HG03460 (cell line): ENCODE measurements at regions not wholly inside any gene's neighbourhood (a gene's known extent, or its start where the extent isn't known, plus 50 kb on each side); places are given as distances from the start of the nearest gene placed in this dataset.

Source experiments
- ATAC-seq: cut with Tn5 transposase; IDR thresholded peaks from one replicate; pipeline ENCODE4 v1.9.1; 2021; ENCODE audit not compliant: unreplicated experiment

DNA sequence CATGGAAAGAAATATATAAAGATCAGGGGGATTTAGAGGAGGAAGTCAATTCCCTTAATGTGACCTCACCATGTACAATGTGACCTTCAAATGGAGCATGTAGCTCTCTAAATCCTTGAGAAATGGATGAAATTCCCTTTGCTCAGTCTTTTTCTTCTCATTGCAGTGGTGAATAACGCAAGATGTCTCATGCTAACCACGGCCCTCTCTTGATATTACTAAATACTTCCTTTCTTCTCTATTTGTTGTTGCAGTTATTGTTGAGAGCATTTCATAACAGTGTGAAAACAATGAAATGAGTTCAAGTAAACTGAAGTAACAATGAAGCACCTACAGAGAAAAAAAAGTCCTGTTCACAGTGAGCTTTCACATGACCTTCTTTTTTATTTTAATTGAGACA is 55.6 kb downstream of the ZNF281 start:
- no peak for ATAC-seq

DNA sequence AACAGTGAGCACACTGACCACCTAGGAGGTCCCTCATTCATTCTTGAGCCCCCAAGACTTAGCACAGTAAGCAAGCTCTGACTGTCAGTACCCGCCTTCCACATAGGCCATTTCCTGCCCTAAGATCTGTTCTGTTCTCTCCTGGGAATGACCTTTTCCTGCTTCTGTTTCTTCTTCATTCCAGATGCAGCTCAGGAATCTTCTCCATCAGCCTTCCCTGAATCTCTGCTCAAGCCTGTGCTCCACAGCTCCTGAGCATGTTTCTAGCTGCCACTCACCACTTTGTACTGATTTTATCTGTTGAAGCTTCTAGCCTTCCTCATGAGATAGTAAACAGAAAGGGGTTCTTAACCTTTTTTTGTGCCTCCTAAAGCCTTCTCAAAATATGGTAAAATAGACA is 56.6 kb downstream of the ZNF281 start:
- ATAC-seq: no peak

DNA sequence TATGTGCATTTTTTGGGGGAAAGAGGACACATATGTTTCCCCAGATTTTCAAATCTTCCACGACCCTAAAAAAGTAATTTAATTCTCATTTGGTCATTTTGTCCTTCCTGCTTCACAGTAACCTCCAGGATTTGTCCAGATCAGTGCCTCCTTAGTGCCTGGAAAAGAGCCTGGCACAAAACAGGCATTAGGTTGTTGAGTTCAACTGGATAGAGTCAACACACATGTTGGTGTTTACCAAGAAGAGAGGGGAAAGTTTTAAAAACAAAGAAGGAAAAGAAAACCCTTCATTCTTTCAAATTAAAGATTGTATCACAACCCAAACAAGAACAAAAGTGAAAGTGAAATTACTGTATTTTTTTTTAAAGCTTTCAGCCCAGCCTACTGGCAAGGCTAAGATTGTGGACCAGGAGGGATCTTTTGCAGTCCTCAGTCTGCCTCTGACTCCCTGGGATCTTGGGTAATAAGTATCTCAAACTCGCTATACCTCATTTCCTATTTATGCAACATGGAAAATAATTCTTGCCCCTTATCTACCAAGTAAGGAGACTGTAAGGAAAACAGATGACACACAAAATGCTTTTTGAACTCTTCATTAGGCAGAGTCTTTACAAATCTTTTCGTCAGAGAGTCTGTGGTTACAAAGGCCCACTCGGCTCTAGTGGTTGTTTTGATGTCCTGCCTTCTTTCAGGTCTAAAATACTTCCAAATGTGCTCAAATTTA is 57.8 kb downstream of the ZNF281 start:
- ATAC-seq: no peak

DNA sequence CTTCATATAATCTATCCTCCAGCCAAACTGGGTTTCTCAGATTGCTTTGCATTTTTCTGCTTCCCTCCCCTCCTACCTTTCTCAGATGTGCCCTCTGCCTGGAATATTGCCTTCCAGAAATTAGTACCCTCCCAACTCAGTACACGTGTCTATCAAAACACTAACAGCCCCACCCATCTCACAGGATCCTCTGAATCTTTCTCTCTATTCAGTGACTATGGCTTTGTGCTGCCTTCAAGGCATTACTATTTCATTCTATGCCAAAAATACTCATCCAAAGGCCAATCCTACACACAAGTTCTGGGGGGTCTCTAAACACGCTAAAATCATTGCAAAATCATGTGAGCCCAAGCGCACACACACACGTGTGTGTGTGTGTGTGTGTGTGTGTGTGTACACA is 58.4 kb downstream of the ZNF281 start:
- ATAC-seq: no peak

DNA sequence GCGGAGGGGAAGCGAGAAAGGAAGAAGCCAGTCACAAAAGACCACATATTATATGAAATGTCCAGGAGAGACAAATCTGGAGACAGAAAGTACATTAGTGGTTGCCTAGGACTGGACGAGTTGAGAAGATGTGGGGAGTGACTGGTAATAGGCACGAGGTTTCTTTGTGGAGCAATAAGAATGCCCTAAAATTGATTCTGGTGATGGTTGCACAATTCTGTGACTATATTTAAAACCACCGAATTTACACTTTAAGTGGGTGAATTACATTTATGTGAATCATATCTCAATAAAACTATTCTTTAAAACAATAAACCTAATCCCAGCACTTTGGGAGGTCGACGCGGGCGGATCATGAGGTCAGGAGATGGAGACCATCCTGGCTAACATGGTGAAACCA is 63.1 kb downstream of the ZNF281 start:
- no peak for ATAC-seq

DNA sequence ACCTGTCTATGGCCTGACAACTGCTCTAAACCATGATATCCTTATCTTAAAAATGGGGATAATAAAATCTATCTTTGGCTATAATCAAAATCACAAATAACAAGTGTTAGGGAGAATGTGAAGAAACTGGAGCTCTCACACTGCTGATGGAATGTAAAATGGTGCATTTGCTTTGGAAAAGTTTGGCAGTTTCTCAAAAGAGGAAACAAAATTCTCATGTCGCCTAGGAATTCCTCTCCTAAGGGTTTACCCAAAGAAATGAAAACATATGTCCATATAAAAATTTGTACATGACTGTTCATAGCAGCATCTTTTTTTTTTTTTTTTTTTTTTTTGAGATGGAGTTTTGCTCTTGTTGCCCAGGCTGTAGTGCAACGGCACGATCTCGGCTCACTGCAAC is 64.3 kb downstream of the ZNF281 start:
- no peak for ATAC-seq

DNA sequence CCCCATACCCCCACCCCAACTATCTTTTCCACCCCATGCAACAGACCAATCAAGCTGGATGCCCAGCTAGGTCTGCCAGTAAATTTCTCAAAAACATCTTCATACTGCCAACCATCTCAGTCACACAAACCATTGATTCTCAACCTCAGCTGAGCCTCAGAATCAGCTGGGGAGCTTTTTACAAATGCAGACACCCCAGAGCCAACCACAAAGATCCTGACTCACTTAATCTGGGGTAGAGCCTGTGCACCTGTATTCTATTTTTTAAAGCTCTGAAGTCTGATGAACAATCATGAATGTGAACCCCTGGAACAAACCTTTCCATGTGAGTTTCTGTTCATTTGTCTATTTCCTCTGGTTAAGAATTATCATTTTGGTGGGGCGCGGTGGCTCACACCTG is 66.0 kb downstream of the ZNF281 start:
- no peak for ATAC-seq

DNA sequence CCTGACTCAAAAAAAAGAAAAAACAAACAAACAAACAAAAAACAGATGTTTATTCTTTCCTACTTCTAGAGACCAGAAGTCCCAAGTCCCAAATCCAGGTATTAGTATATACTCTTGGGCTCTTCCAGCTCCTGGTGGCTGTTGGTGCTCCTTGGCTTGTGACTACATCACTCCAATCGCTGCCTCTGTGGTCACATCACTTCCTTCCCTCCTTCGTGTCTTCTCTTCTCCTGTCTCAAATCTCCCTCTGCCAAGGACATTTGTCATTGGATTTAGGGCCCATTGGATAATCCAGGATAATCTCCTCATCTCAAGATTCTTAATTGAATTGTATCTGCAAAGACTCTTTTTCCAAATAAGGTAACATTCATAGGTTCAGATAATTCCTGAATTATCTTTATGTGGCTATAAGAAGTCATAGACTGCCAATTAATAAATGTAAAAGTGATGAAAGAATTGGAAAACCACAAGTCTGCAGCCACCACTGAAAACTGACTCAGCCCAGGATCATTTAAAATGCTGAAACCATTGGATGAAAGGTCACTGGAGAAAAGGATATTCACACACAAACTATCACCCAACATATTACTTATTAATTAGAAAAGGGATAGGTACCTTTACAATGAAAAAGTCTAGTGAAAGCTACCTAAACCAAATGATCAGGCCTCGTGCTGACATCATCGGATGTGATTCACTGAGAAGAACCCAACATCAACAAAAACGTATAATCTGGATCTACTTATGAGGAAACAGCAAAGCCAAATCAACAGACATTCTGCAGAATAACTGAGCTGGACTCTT is 67.1 kb downstream of the ZNF281 start:
- ATAC-seq: no peak

DNA sequence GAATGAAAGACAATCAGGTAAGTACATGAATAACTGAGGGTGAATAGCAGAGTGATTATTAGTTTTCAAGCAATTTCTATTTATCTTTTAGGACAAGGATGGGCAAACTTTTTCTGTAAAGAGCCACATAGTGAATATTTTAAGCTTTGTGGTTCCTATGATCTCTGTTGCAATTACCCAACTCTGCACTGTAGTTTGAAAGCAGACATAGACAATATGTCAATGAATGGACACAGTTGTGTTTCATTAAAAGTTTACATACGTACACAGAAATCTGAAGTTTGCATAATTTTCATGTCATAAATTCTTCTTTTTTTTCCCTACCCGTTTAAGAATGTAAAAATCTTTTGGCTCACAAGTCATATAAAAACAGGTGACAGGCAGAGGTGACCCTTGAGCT is 71.4 kb downstream of the ZNF281 start:
- no peak for ATAC-seq

DNA sequence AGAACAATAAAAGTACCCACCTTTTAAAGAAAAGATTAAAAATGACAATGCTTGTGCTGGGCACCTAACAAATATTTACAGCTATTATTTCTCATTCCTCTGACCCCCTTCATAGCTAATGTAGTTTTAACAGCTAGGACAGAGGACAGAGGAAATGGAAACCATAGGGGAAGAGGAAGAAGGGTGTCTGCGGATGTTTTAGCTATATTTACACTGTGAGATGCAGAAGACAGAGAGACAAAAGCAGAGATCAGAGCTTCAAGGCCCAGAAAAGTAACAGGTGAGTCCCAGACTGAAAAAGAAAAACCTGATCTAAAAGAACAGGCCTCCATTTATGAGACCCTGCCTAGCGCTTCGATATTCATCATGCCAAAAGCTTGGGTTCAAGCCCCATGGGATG is 72.0 kb downstream of the ZNF281 start:
- ATAC-seq: no peak

DNA sequence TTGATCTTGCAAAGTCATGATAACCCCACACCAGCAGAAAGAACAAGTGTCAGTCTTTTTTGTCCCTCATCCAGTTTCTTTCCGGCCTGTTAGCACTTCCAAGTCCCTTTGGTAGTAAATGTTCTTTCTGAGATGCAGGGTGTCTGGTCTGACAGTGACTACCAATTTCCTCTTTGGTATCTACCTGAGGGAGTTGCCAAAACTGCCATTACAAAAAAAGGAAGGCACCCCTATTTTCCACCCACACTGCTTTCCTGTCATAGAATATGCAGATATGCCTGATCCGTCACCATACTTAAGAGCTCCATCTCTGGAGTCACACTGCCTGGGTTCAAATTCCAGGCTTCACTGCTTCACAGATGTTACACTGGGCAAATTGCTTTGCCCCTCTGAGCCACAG is 72.4 kb downstream of the ZNF281 start:
- ATAC-seq: no peak

DNA sequence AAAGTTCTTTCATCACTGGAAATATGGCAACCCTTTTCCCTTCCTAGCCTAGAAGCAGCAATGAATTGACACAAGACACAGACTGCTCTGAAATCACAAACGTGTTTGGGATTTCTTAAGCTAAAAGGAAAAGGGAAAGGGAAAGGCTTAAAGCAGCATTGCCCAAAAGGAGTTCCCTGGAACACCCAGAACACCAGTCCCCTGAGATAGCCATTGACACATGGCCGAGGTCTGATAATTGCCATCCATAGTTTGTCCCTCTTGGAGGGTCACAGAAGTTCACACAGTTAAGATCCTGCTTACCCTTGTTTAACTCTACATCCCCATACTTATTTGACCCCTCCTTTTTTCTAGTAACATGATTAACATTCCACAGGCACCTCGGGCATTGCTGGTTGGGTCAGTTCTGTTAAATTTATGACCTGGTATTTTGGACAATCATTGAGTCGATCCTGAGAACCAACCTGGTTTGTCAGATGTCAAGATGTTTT is 72.9 kb downstream of the ZNF281 start:
- no peak for ATAC-seq

DNA sequence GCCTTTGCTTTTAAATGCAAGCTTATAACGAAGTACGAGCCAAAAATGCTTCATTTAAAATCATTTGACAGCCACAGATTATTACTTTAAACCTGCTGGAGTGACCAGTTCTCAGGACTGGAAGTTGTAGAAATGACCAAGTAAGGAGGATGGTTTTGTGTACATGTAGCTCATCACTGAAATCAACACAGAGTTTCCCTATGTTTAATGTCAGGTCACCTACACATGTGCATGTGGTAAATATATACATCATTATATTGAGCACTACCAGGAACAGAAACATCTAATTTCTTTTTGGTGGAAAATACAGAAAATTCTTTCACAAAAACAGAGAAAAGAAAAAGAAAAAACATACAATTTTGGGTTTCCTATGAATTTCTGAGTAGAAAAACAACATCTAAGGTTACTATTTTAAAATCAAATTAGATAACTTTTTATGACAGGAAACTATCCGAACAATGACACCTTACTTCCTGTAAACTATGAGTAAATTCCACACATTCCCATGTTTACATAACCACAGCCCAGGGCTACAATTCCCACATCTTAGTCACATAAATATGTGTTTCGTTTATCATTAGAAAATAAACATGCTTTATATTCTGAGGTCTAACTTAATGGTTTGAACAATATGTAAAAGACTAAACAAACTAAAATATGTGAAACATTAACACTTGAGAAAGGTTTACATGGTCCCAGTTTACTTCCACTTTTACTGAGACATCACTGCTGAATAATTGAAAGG is 73.6 kb downstream of the ZNF281 start:
- no peak for ATAC-seq

DNA sequence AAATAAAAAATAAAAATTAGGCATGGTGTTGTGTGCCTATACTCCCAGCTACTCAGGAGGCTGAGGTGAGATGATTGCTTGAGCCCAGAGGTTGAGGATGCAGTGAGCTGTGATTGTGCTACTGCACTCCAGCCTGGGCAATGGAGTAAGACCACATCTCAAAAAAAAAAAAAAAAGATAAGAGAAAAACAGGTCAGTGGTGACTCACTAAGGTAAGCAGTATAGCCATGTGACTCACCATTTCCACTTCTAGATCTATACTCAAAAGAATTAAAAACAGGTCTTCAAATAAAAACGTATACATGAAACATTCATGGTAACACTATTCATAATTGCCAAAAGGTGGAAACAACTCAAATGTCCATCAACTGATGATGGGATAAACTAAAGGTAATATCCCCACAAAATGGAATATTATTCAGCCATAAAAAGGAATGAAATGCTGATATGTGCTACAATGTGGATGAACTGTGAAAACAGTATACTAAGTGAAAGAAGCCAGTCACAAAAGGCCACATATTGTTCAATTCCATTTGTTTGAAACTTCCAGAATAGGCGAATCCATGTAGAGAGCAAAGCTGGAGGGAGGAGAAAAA is 75.1 kb downstream of the ZNF281 start:
- ATAC-seq: no peak

DNA sequence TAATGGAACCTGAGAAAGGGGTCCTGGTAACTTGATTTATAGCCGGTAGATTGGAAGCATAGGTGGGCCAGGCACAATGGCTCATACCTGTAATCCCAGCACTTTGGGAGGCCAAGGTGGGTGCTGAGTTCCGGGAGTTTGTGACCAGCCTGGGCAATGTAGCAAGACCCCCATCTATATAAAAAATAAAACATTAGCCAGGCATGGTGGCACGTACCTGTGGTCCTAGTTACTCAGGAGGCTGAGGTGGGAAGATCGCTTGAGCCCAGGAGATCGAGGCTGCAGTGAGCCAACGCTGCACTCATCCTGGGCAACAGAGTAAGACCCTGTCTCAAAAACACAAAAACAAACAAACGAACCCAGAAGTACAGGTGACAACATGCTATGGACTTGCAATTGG is 76.5 kb downstream of the ZNF281 start:
- ATAC-seq: no peak

DNA sequence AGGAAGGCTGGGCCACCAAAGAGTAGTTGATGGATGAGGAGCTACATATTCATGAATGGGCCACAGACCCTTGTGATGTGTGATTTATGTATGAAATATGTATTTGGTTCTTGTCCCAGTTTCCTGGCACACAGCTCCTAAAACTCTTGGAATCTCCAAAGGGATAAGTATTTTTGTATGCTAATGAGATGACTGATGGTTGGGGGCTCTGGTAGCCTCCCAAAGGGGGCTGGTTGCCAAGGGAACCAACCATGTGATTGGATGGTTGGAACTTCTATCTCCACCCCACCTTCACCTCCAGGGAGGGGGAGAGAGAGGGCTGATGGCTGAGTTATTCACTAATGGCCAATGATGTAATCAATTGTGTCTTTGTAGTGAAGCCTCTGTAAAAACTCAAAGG is 77.1 kb downstream of the ZNF281 start:
- ATAC-seq: no peak

DNA sequence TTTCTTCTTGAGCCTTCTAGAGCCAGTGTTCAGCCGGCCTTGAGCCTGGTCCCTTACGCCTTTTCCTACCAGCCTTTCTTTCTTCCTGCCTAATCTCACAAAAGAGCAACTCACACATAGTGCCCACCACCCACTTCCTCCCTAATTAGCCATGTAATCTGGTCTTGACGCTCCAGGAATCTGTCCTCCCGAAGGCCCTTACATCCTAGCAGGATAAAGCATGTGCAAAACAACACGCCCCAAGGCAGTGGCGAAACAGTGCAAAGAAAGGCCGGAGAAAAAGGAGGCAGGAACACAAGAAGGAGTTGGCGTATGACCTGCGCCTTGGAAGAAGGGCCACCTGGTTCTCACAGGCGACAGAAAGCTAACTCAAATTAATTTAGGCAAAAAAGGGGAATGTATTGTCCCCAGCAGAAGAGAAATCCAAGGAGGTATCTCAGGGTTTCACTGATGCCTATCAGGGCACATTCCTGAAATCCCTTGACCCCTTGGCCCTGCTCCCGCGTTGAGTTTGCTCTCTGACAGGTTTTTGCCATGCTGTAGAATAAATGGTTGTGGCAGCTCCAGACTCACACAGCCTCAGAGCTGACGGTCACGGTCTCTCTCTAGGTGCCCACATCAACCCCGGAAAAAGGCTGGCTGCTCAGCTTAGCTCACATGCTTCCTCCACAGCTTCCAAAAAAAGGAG is 79.0 kb downstream of the ZNF281 start:
- ATAC-seq: no peak

DNA sequence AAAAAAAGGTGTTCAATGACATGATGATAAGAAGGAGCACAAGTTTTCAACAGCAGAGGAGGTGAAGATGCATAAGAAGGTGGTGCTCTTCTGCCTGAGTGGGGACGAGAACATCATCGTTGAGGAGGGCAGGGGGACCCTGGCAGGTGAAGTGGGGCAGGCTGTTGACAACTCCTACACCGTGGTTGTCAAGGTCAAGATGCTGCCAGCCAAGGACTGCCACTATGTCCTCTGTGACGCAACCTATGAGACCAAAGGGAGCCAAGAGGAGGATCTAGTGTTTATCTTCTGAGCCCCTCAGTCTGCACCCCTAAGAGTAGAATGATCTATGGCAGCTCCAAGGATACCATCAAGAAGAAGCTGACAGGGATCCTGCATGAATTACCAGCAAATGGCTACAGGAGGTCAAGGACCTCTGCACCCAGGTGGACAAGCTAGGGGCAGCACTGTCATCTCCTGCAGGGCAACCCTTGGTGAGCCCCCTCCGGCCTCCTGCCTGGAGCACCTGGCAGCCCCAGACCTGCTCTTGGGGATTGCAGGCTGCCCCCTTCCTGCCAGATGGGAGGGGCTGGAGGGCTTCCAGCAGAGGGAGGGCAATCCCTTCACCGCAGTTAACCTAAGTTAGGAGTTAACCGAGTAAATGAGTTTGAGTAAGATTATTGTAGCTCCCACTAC is 80.5 kb downstream of the ZNF281 start:
- ATAC-seq: no peak

DNA sequence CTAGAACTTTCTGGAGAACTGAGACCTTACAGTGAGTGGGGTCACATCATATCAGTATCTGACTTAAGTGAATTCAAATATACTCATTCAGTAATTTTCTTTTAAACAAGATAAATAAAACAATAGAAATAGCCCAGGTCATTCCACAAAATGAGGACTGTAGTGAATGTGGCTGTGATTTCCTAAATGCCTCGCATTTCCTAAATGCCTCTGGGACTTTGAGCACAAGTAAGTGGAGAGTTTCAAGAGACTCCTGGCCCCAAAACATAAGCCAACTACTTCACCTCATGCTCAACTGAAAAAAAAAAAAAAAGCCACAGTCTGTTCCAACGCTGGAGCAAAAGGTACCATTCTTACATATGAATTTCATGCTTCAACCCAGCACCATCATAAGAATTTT is 81.5 kb downstream of the ZNF281 start:
- no peak for ATAC-seq

DNA sequence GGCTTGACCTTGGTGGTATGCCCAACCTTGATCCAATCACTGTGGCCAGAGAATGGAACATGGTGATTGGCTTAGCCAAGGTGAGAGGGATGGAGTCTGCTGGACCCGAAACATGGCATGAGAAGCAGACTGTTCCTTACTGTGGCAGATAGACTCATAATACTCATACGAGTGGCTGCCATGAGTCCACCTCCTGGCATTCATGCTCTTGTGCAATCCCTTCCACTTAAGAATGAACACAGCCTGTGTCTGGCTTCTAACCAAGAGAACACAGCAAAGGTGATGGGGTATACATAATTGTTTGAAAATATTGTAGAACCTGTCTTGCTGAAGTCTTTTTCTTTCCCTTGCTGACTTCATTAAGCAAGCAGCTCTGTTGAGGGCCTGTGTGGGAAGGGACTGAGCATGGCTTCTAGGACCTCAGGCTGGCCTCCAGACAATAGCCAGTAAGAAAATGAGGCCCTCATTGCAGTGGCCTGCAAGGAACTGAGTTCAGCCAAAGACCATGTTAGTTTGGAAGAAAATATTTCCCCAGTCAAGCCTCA is 85.9 kb downstream of the ZNF281 start:
- no peak for ATAC-seq
